ENCODE measurements at regions not wholly inside any gene's neighbourhood (a gene's known extent, or its start where the extent isn't known, plus 50 kb on each side); places are given as distances from the start of the nearest gene placed in this dataset.

GRCh38 chr2:236861196-236861875 is 224.4 kb upstream of the COPS8 start:
- DNase-seq: no peak

- DNase-seq: no peak
Observed at GRCh38 chr2:236861944-236862343, 223.7 kb upstream of the COPS8 start.

GRCh38 chr2:236862526-236862925 is 223.2 kb upstream of the COPS8 start:
- DNase-seq: no peak

DNA sequence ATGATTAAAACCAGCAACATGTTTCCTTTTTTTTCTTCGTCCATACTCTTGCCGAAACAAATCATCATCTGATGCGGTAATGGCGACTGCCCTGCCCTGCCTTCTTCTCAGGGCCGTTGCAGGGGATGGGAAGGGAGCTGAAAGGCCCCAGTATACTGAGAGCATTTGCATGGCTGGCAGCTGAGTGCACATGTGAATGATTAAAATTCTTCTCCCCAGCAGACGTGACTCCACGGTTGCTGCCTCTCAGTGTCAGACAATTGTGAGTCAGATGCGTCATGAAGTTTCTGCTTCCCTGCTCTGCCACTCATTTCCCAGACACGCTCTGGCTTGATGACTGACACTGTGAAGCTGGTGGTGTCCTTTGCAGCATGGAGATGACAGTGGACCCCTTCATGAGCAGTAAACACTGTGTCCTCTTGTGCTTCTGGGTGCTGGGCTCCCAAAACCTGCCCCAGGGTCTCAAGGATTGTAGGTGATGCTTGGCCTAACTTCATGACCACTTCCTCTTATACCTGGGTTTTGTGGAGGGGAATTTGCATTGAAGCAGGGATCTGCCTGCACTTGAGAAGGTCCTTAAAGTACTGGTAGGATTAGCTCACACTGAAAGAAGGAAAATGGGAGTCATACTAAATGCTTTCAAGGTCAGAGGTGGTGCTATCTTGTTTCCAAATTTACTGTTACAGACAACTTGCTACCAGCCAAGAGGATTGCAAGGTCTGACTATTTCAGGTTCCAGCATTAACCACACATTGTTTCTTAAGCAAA is 222.5 kb upstream of the COPS8 start:
- DNase-seq: no peak

DNA sequence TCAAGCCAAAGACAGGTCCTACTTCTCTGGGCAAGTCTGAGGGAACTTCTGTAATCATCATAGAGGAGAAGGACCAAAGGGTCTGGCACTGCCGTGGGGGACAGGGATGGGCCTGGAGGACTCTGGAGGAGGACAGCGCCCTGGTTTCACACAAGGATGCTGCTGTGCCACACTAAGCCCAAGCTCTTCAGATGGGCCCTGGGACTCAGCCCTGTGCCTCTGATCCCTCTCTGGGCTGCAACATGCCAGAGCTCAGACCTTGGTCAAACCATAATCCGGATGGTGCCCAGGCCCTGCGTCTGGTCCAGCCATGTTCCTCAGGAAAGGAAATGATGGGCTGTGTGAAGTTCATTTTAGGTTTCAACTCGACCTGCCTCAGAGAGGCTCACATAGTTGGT is 222.0 kb upstream of the COPS8 start:
- no peak for DNase-seq

- no peak for DNase-seq
Observed at GRCh38 chr2:236865052-236865451, 220.6 kb upstream of the COPS8 start.

- peak in 1 of 2 experiments; percentile 3 for DNase-seq
Observed at GRCh38 chr2:236866542-236867340, 218.9 kb upstream of the COPS8 start.

DNA sequence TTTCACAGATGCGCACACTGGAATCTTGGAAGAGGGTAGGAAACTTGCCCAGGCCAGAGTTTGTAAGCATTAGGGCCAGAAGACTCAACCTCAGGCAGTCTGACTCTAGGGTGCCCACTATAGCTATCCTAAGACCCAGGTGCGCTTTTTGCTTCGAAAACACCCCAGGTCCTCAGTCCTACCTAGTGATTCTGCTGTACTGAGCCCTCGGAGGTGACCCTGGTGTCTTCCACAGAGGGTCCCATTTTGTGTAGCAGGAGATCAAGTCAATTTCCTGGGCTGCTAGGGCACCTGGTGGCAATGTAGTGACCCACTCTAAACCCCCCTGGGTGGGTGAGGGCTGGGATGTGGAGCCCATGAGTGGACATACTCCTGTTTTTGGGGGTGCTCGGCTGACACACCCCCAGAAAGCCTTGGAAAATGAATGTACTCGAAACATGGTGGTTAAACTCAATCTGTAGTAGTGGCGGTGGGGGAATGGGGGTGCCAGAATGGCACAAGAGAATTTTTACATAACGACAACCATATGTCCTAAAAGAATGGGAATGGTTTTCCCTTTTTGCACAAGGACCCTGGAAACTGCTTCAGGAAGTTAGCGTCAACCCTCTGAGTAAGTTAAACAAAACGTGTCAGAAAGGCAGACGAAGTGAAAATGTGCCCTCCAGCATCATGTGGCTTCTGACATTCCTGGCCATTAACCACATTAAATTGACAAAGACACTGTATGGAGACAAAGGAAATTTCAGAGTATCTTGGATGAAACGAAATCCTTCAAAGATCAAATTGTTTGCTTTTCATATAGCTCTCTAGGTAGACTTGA is 218.0 kb upstream of the COPS8 start:
- DNase-seq: no peak

- DNase-seq: no peak
Observed at GRCh38 chr2:236870370-236870769, 215.3 kb upstream of the COPS8 start.

DNA sequence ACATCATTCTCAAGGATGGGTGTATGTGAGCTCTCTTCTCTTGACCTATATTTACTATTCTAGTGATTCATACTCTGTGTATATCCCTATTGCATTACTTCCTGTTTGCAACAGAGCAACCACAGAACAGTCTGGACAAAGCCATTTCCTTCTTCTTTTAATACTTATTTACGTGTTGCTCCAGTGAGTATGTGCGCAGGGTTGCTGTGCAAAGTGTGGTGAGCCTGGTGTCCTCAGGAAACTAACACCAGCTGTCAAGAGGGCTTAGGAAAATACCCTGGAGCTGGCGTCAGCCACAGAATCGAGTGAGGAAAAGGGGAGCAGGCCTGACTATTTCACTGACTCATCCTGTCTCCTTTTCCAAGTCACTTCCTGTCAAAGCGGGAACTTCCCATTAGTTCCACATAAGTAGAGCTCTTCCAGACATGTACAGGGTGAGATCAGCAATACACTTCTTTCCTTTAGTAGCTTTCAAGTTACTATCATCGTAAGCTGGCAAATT is 214.1 kb upstream of the COPS8 start:
- DNase-seq: no peak

- DNase-seq: no peak
Observed at GRCh38 chr2:236872015-236872414, 213.7 kb upstream of the COPS8 start.

GRCh38 chr2:236872981-236873380 is 212.7 kb upstream of the COPS8 start:
- DNase-seq: no peak

DNA sequence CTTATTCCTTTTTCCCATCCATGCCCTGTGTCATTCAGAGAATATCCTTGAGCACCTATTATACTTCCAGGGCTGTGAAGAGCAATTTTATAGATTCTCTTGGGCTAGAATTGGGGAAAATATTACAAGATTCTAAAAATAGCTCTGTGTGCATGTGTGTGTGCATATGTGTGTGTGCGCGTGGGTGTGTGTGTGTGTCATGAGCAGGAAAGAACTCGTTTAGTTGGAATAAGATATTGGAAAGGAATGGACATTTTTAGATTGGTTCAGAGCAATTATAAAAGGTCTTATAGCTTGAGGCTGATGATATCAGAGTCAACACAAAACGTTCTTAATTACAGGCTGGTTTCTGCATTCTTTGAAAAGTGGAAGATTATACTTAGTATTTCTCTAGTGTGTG is 212.1 kb upstream of the COPS8 start:
- no peak for DNase-seq

DNA sequence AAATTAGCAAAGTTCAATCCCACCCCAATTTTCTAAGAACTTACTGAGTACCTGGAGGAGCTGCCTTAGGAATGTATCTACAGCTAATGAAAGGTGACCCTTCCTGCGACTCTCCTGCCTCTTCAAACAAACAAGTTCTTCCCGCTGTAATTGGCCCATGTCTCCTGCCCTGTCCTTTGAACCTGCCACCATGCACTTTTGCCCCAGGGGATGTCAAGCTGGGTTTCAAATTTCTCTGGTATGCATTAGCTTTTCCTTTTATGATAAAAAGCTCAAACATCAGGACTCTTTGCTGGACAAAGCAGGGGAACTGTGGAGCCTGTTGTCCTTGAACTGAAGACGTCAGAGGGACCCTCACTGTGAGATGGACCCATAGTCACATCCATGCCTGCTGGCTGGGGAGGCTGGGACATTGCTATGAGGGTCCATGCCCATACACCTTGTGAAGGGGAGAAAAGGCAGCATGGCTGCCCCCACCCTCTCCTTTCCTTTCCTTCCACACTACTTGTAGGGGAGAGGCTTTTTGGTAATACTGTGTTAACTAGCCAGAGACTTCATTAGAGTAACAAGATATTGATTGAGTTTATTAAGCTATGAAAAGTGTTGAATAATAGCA is 210.7 kb upstream of the COPS8 start:
- no peak for DNase-seq

GRCh38 chr2:236875906-236876505 is 209.7 kb upstream of the COPS8 start:
- DNase-seq: no peak

GRCh38 chr2:236876642-236877041 is 209.0 kb upstream of the COPS8 start:
- no peak for DNase-seq

GRCh38 chr2:236877972-236878371 is 207.7 kb upstream of the COPS8 start:
- no peak for DNase-seq

DNA sequence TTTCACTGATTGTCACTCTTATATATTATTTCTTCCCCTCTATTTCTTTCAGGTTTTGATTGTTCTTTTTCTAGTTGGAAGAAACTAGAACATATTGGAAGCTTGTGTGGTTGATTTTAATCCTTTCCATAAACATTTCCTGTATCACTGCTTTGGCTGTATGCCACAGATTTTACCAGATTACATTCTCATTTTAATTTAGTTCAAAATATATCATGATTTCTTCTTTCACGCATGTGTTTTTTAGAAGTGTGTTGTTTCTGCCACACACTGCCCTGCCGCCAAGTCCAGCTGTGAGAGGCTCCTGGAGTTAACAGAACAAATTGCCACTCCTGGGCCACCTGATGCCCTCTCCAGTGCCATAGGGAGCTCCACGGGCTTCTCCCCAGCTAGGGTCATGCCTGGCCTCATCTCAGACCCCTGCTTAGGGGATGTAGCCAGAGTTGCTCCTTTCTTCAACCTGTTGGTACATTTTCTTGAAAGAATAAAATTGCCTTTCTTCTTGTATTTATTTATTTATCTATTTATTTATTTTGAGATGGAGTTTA is 206.2 kb upstream of the COPS8 start:
- no peak for DNase-seq

GRCh38 chr2:236882074-236882473 is 203.6 kb upstream of the COPS8 start:
- DNase-seq: no peak

- no peak for DNase-seq
Observed at GRCh38 chr2:236882930-236883329, 202.8 kb upstream of the COPS8 start.

GRCh38 chr2:236883819-236884218 is 201.9 kb upstream of the COPS8 start:
- no peak for DNase-seq
